ENCODE measurements at regions not wholly inside any gene's neighbourhood (a gene's known extent, or its start where the extent isn't known, plus 50 kb on each side); places are given as distances from the start of the nearest gene placed in this dataset.

GRCh38 chr1:31511848-31512615 lies 64.3 kb upstream of the TINAGL1 start:
- no peak for TF ChIP-seq CTCF (IDR thresholded peaks at IDR 0.05)
- TF ChIP-seq POLR2A (IDR thresholded peaks at IDR 0.05): no peak
